ENCODE measurements at regions not wholly inside any gene's neighbourhood (a gene's known extent, or its start where the extent isn't known, plus 50 kb on each side); places are given as distances from the start of the nearest gene placed in this dataset.

- no peak overlapping the region for H2AFZ ChIP-seq (ENCODE audit: low read length)
- FAIRE-seq, result no peak
- H3K4me2 ChIP-seq (ENCODE audit: insufficient read depth in 1 of 2, low read depth in 2 of 2, low read length in 2 of 2), result no peak overlapping the region
- no peaks in the 10 kb centered on the region for H3K27me3 ChIP-seq (replicated peaks in 1 of 4; ENCODE audit: control insufficient read depth in 3 of 4, extremely low read depth in 1 of 4, insufficient read depth in 3 of 4, low read length in 3 of 4)
- H2AK5ac ChIP-seq (ENCODE audit: low read depth, low read length), result no peak overlapping the region
- no peaks in the 10 kb centered on the region for H3K4me1 ChIP-seq (replicated peaks in 1 of 4; ENCODE audit: control insufficient read depth in 3 of 4, insufficient read depth in 4 of 4, low read length in 3 of 4)
- H4K91ac ChIP-seq (replicated peaks; ENCODE audit: insufficient read length, low read length), result no peak overlapping the region
- no peak overlapping the region for H2BK15ac ChIP-seq (ENCODE audit: low read length)
- CTCF ChIA-PET (ENCODE audit: partially characterized antibody), result no interaction called here
- H3K36me3 ChIP-seq (ENCODE audit: control insufficient read depth in 2 of 4, insufficient read depth in 4 of 4, low read length in 3 of 4), result no peaks in the 10 kb centered on the region
- no peaks in the 10 kb centered on the region for H4K20me1 ChIP-seq (replicated peaks in 1 of 2; ENCODE audit: control insufficient read depth in 1 of 2, insufficient read depth in 2 of 2, low read length in 2 of 2)
- POLR2A ChIA-PET (ENCODE audit: partially characterized antibody), result no interaction called here
- H2BK120ac ChIP-seq (replicated peaks; ENCODE audit: low read depth, low read length), result no peak overlapping the region
- H4K8ac ChIP-seq (ENCODE audit: extremely low read depth, insufficient read depth, low read length), result no peak overlapping the region
- no peak overlapping the region for H3K27ac ChIP-seq (ENCODE audit: low read depth, low read length)
- H4K5ac ChIP-seq (ENCODE audit: insufficient read length, low read depth, low read length), result no peak overlapping the region
- no peak overlapping the region for H2BK20ac ChIP-seq (ENCODE audit: low read length)
- H2BK5ac ChIP-seq (ENCODE audit: low read depth, low read length), result no peak overlapping the region
- H3K23ac ChIP-seq (ENCODE audit: insufficient read length), result no peak overlapping the region
- no peak overlapping the region for H3K9ac ChIP-seq (replicated peaks in 1 of 4; ENCODE audit: extremely low read depth in 1 of 4, low read depth in 3 of 4, low read length in 3 of 4)
- 80% methylated on average over 5 of the region's 5 CpGs; no CpG with 5 or more reads in 1 of the 2 experiments for WGBS, 2 experiments (ENCODE audit: extremely low coverage in 1 of 2, insufficient coverage in 1 of 2, insufficient read length in 1 of 2, insufficient replicate concordance in 2 of 2, low coverage in 1 of 2, low lambda C conversion rate in 2 of 2, missing lambda C conversion rate in 1 of 2)
- no peak overlapping the region for H3K18ac ChIP-seq (ENCODE audit: extremely low read depth, low read length)
- no peaks in the 10 kb centered on the region; the same call in 1 of the 2 replicates for H3K23me2 ChIP-seq (ENCODE audit: low read depth, low read length)
- TF ChIP-seq TCF12 (IDR thresholded peaks at IDR 0.05; ENCODE audit: low read depth, low read length) (no peak), CHD1 (IDR thresholded peaks at IDR 0.05; ENCODE audit: low read depth, low read length) (no peak), SP2 (IDR thresholded peaks at IDR 0.05; ENCODE audit: low read length) (no peak), CHD2 (IDR thresholded peaks at IDR 0.05; ENCODE audit: low read length) (no peak), CBX8 (IDR thresholded peaks at IDR 0.05; ENCODE audit: borderline replicate concordance, low read depth, low read length) (no peak), JUN (IDR thresholded peaks at IDR 0.05; ENCODE audit: low read depth, low read length) (no peak), EZH2 (IDR thresholded peaks at IDR 0.05; ENCODE audit: low read depth, low read length, severe bottlenecking) (no peak)
- DNase-seq (ENCODE audit: low read depth in 1 of 2, low spot score in 2 of 2), result no peak
- H3K56ac ChIP-seq (replicated peaks; ENCODE audit: insufficient read length, low read depth, low read length), result no peak overlapping the region
- no peak overlapping the region for H3K14ac ChIP-seq (ENCODE audit: insufficient read length)
- H3K79me2 ChIP-seq (ENCODE audit: control insufficient read depth in 1 of 2, insufficient read depth in 2 of 2, low read length in 2 of 2), result no peaks in the 10 kb centered on the region
- H3K9me3 ChIP-seq (ENCODE audit: insufficient read depth in 2 of 2, low read depth in 1 of 2, low read length in 1 of 2), result no peaks in the 10 kb centered on the region
- H3K4me3 ChIP-seq (ENCODE audit: extremely low read depth in 1 of 4, insufficient read depth in 2 of 4, low read depth in 3 of 4, low read length in 4 of 4), result no peak overlapping the region
- no peak overlapping the region for H3K4ac ChIP-seq (replicated peaks; ENCODE audit: insufficient read length, low read depth, low read length)
- H2BK12ac ChIP-seq (ENCODE audit: low read depth, low read length), result no peak overlapping the region
- no peaks in the 10 kb centered on the region for H3K79me1 ChIP-seq (ENCODE audit: low read depth, low read length)
Measured at GRCh38 chr20:6360766-6361165, 237.9 kb upstream of the FERMT1 start.
